A549 (cell line): ENCODE measurements at regions not wholly inside any gene's neighbourhood (a gene's known extent, or its start where the extent isn't known, plus 50 kb on each side); places are given as distances from the start of the nearest gene placed in this dataset.

Experiments
- ATAC-seq, 2 experiments: fragments of 200-7000 bp in 1 of 2; fragments of >200 bp in 1 of 2; cut with Nextera tagmentation in 1 of 2; cut with Tn5 transposase in 1 of 2; 3 replicates each; pipeline versions ENCODE4 v1.8.0 to v1.9.1; 2018 to 2020; ENCODE audit warnings: mild to moderate bottlenecking in 1 of 2, moderate library complexity in 1 of 2
- CTCF ChIA-PET: fragments of 300-600 bp; sonication (Branson Sonifier 250); formaldehyde crosslinking; extraction: SDS; loops from one replicate; lab custom pipeline; 2021; ENCODE audit warnings: antibody characterized with exemption, inconsistent platforms; lab: Yijun Ruan, JAX
- POLR2A ChIA-PET: fragments of 350-600 bp; formaldehyde crosslinking; extraction: SDS; loops from one replicate; lab custom pipeline; 2021; ENCODE audit warnings: antibody characterized with exemption, inconsistent platforms; lab: Yijun Ruan, JAX
- DNase-seq, 2 experiments: peaks; one replicate each; pipeline versions ENCODE4 v3.0.0 to v3.0.0-alpha.2; 2011 to 2016; ENCODE audit warnings: low read depth in 1 of 2, low spot score in 1 of 2
- FAIRE-seq: peaks from 2 replicates; lab custom pipeline; 2011; peaks lifted over from hg19 to GRCh38; lab: Jason Lieb, UNC
- H3K27ac ChIP-seq, 2 experiments: fragments of >200 bp; sonication (Bioruptor Twin); formaldehyde crosslinking; 3 replicates each; pipeline ENCODE4 v1.5.1; 2016 to 2017
- H3K4me1 ChIP-seq: fragments of >200 bp; sonication (Bioruptor Twin); formaldehyde crosslinking; 3 replicates; pipeline ENCODE4 v1.6.1; 2016
- H3K4me2 ChIP-seq: fragments of >200 bp; sonication (Bioruptor Twin); formaldehyde crosslinking; 3 replicates; pipeline ENCODE4 v1.6.1; 2016
- H3K4me3 ChIP-seq: fragments of >200 bp; sonication (Bioruptor Twin); formaldehyde crosslinking; 3 replicates; pipeline ENCODE4 v1.5.1; 2016
- H3K9me3 ChIP-seq: fragments of >200 bp; sonication (Bioruptor Twin); formaldehyde crosslinking; 3 replicates; pipeline ENCODE4 v1.6.1; 2016
- BHLHE40 ChIP-seq: IDR thresholded peaks from 2 replicates; pipeline ENCODE4 v1.6.1; 2012; ENCODE audit warnings: low read depth, low read length, inconsistent platforms
- CBX8 ChIP-seq: fragments of 200-600 bp; sonication (generic); IDR thresholded peaks from 2 replicates; pipeline ENCODE4 v1.6.1; 2016
- CHD2 ChIP-seq: fragments of 150-350 bp; IDR thresholded peaks from 2 replicates; pipeline ENCODE4 v1.6.1; 2014; ENCODE audit warnings: low read length; ENCODE audit not compliant: partially characterized antibody
- E2F6 ChIP-seq: IDR thresholded peaks from 2 replicates; pipeline ENCODE4 v1.6.1; 2012; ENCODE audit warnings: low read depth, borderline replicate concordance
- EHMT2 ChIP-seq: fragments of 200-600 bp; sonication (generic); IDR thresholded peaks from 2 replicates; pipeline ENCODE4 v1.6.1; 2016; ENCODE audit warnings: antibody characterized with exemption, low read depth, mild to moderate bottlenecking, moderate library complexity
- EP300 ChIP-seq, 2 experiments: fragments of >200 bp; sonication (Bioruptor Twin); formaldehyde crosslinking; IDR thresholded peaks; 2 replicates in 1 of 2; 3 replicates in 1 of 2; pipeline ENCODE4 v1.6.1; 2016 to 2017
- HEYL ChIP-seq: fragments of 250-450 bp; sonication (Bioruptor Pico); IDR thresholded peaks from 2 replicates; pipeline ENCODE4 v1.8.0; 2021; ENCODE audit warnings: mild to moderate bottlenecking, moderate library complexity
- HOXB5 ChIP-seq: fragments of 250-450 bp; sonication (Bioruptor Pico); IDR thresholded peaks from 2 replicates; pipeline ENCODE4 v1.5.0; 2020; ENCODE audit warnings: mild to moderate bottlenecking, moderate library complexity
- MAFK ChIP-seq: fragments of 450-650 bp; IDR thresholded peaks from 2 replicates; pipeline ENCODE4 v1.6.1; 2014; ENCODE audit not compliant: partially characterized antibody
- MAZ ChIP-seq: fragments of 150-350 bp; IDR thresholded peaks from 2 replicates; pipeline ENCODE4 v1.6.1; 2014; ENCODE audit warnings: antibody characterized with exemption, low read depth, low read length, borderline replicate concordance
- MYC ChIP-seq: IDR thresholded peaks from 2 replicates; pipeline ENCODE4 v1.6.1; 2012; ENCODE audit warnings: mild to moderate bottlenecking, inconsistent platforms, low read length, improper control_type of control experiment, borderline replicate concordance
- NFE2L2 ChIP-seq: fragments of 150-350 bp; conservative IDR thresholded peaks from 2 replicates; pipeline ENCODE4 v1.6.1; 2014; ENCODE audit warnings: low read length
- POLR2AphosphoS2 ChIP-seq: conservative IDR thresholded peaks from 2 replicates; pipeline ENCODE4 v1.6.1; 2012; ENCODE audit warnings: low read length, improper control_type of control experiment, inconsistent platforms
- RCOR1 ChIP-seq: fragments of 150-350 bp; IDR thresholded peaks from 2 replicates; pipeline ENCODE4 v1.6.1; 2014; ENCODE audit warnings: antibody characterized with exemption, low read length, low read depth
- SREBF2 ChIP-seq: fragments of 450-650 bp; IDR thresholded peaks from 2 replicates; pipeline ENCODE4 v1.6.1; 2014; ENCODE audit warnings: mild to moderate bottlenecking, moderate library complexity
- TFCP2L1 ChIP-seq: fragments of 250-450 bp; sonication (Bioruptor Pico); IDR thresholded peaks from 2 replicates; pipeline ENCODE4 v1.5.0; 2021; ENCODE audit warnings: mild to moderate bottlenecking
- TP53 ChIP-seq: fragments of 250-450 bp; sonication (Bioruptor Pico); IDR thresholded peaks from 2 replicates; pipeline ENCODE4 v1.5.0; 2021; ENCODE audit warnings: mild to moderate bottlenecking, moderate library complexity
- ZNF302 ChIP-seq: fragments of 250-450 bp; sonication (Bioruptor Pico); IDR thresholded peaks from 2 replicates; pipeline ENCODE4 v1.9.0; 2021; ENCODE audit warnings: inconsistent platforms, mild to moderate bottlenecking, moderate library complexity
- ZSCAN20 ChIP-seq: fragments of 250-450 bp; sonication (Bioruptor Pico); IDR thresholded peaks from 2 replicates; pipeline ENCODE4 v1.8.0; 2022; ENCODE audit warnings: mild to moderate bottlenecking, moderate library complexity
- WGBS: methylation state at CpG from one replicate; pipeline ENCODE4 v1.1.6; 2017; ENCODE audit errors: missing lambda C conversion rate; 5-methylcytosine and 5-hydroxymethylcytosine counted together
- TF ChIP-seq, protein P1 (sequence below): fragments of 150-350 bp; IDR thresholded peaks from 2 replicates; pipeline ENCODE4 v1.6.1; 2014; ENCODE audit warnings: low read depth, mild to moderate bottlenecking, low read length
- TF ChIP-seq, protein P2 (sequence below): IDR thresholded peaks from 2 replicates; pipeline ENCODE4 v1.6.1; 2012

- ATAC-seq (no peak), FAIRE-seq (no peak)
- CTCF ChIA-PET = interaction anchor here (0.7 to 1.5 kb wide), 4 partner anchors 55 to 756 kb away, joined by 3 to 6 read pairs (median 4); no protein-coding TSS in a partner anchor
These were observed 81.4 kb upstream of the KRAS start for GRCh38 chr12:25332143-25332542.

DNA sequence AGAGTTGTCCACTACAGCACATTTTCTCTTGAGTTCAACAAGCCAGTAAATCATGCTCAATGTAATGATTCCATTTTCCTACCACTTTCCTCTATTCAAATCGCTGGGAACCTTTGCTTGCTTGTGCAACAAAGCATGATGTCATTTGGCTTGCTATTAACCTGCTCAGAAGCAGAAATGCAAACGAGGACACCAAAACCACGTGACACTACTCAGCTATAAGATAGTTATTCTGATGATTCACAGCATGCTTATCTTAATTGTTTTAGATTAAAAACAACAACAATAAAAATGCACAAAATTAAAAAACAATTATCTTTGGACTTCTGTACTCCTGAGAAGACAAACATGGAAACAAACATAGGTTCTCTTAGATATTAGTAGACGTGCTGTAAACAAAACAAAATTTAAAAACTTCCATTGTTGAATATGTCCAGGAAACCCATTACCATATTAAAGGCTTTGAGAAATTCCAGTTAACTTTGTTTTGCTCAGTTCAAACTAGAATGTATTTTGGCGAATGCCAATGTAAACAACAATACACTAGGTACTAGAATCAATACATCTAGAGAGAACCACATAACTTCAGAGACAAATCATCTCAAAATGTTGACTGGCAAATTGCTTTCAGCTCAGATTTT, 77.5 kb upstream of the KRAS start:
- DNase-seq (peak in 1 of 2 experiments; percentile 30), FAIRE-seq (no peak), ATAC-seq (no peak)
- Histone ChIP-seq H3K4me1 (no peaks in the 10 kb centered on the region; the same call in 2 of the 3 replicates), H3K4me2 (no peak overlapping the region), H3K27ac (no peak overlapping the region), H3K9me3 (no peaks in the 10 kb centered on the region), H3K4me3 (no peak overlapping the region)
- TF ChIP-seq SREBF2 (no peak), MYC (no peak), EHMT2 (no peak), E2F6 (no peak), HOXB5 (CRISPR knock-in tag) (no peak), HEYL (no peak), ZSCAN20 (CRISPR knock-in tag) (no peak), EP300 (IDR thresholded peaks at IDR 0.05) (no peak), CBX8 (no peak), MAZ (no peak), NFE2L2 (no peak)
- TF ChIP-seq, protein P1, sequence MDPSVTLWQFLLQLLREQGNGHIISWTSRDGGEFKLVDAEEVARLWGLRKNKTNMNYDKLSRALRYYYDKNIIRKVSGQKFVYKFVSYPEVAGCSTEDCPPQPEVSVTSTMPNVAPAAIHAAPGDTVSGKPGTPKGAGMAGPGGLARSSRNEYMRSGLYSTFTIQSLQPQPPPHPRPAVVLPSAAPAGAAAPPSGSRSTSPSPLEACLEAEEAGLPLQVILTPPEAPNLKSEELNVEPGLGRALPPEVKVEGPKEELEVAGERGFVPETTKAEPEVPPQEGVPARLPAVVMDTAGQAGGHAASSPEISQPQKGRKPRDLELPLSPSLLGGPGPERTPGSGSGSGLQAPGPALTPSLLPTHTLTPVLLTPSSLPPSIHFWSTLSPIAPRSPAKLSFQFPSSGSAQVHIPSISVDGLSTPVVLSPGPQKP = no peak
- ChIA-PET POLR2A (no interaction called here), CTCF (no interaction called here)
- WGBS = 39% methylated on average over 5 of the region's 5 CpGs

More at GRCh38 chr12:25332143-25332542, 81.4 kb upstream of the KRAS start:
- POLR2A ChIA-PET = interaction anchor here (2.4 kb wide), 1 partner anchor 81 kb away, joined by 9 read pairs; the partner anchor contains the start of gene KRAS
- H3K4me1 ChIP-seq = peaks cover 12% of the 10 kb centered on the region; the same call in 2 of the 3 replicates
- H3K4me2 ChIP-seq = no peak overlapping the region
- H3K4me3 ChIP-seq = no peak overlapping the region
- DNase-seq = no peak
- TF ChIP-seq BHLHE40 (no peak), RCOR1 (no peak)
- WGBS = 64% methylated on average over 3 of the region's 3 CpGs
- no peaks in the 10 kb centered on the region for H3K9me3 ChIP-seq
- no peak overlapping the region for H3K27ac ChIP-seq

DNA sequence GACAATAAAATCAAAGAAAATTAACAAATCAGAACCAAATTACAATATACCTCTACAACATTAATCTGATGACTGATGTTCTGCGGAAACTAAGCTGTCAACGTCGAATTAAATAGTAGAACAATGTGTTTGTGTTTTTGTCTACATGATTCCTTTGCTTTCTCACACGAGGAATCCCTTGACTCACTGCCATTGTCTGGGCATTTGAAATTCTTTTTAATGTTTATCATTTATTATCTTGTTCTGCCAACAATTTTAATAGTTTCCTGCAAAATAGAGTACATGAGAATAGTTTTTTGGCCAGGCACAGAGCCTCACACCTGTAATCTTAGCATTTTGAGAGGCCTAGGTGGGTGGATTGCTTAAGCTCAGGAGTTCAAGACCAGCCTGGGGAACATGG, 76.6 kb upstream of the KRAS start:
- 36% methylated on average over 4 of the region's 4 CpGs for WGBS
- TF ChIP-seq POLR2AphosphoS2 = no peak
- TF ChIP-seq, protein P2, sequence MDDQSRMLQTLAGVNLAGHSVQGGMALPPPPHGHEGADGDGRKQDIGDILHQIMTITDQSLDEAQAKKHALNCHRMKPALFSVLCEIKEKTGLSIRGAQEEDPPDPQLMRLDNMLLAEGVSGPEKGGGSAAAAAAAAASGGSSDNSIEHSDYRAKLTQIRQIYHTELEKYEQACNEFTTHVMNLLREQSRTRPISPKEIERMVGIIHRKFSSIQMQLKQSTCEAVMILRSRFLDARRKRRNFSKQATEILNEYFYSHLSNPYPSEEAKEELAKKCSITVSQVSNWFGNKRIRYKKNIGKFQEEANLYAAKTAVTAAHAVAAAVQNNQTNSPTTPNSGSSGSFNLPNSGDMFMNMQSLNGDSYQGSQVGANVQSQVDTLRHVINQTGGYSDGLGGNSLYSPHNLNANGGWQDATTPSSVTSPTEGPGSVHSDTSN = no peak
- TF ChIP-seq TFCP2L1 (CRISPR knock-in tag) = no peak
- no peak for TF ChIP-seq ZNF302 (CRISPR knock-in tag)
- no peak for TF ChIP-seq HOXB5 (CRISPR knock-in tag)
- TF ChIP-seq HEYL = no peak
- no peak for TF ChIP-seq MAFK
- TF ChIP-seq TP53 (CRISPR knock-in tag) = no peak
- no peak for TF ChIP-seq CBX8
- no peak for TF ChIP-seq EHMT2
- TF ChIP-seq CHD2 = no peak
- TF ChIP-seq, all 56 proteins: peak for 0
- ATAC-seq = no peak
- no peak overlapping the region for H3K27ac ChIP-seq
- FAIRE-seq = no peak
- no peak for DNase-seq
- no peaks in the 10 kb centered on the region for H3K9me3 ChIP-seq
- ChIA-PET POLR2A (no interaction called here), CTCF (no interaction called here)
- H3K4me1 ChIP-seq = no peaks in the 10 kb centered on the region
- H3K4me2 ChIP-seq = no peak overlapping the region
- no peak overlapping the region for H3K4me3 ChIP-seq
